ENCODE measurements at regions not wholly inside any gene's neighbourhood (a gene's known extent, or its start where the extent isn't known, plus 50 kb on each side); places are given as distances from the start of the nearest gene placed in this dataset.

- TF ChIP-seq CEBPB (IDR thresholded peaks at IDR 0.05) (no peak), EP300 (IDR thresholded peaks at IDR 0.05; ENCODE audit: borderline replicate concordance) (no peak), YY1 (IDR thresholded peaks at IDR 0.05; ENCODE audit: low read depth) (no peak), MAX (IDR thresholded peaks at IDR 0.05) (no peak), EGR1 (IDR thresholded peaks at IDR 0.05) (no peak), TCF12 (IDR thresholded peaks at IDR 0.05; ENCODE audit: low read depth) (no peak), NFIC (IDR thresholded peaks at IDR 0.05) (no peak), CREB1 (IDR thresholded peaks at IDR 0.05; ENCODE audit: low read depth) (no peak), RAD21 (IDR thresholded peaks at IDR 0.05; ENCODE audit: low read depth) (no peak), TAF1 (IDR thresholded peaks at IDR 0.05; ENCODE audit: low read depth) (no peak), ZBTB7A (IDR thresholded peaks at IDR 0.05; ENCODE audit: low read depth) (no peak), REST (IDR thresholded peaks at IDR 0.05; ENCODE audit: low read depth) (no peak), FOXM1 (IDR thresholded peaks at IDR 0.05; ENCODE audit: borderline replicate concordance, low read depth) (no peak), TEAD4 (IDR thresholded peaks at IDR 0.05) (no peak)
- TF ChIP-seq, protein P1, sequence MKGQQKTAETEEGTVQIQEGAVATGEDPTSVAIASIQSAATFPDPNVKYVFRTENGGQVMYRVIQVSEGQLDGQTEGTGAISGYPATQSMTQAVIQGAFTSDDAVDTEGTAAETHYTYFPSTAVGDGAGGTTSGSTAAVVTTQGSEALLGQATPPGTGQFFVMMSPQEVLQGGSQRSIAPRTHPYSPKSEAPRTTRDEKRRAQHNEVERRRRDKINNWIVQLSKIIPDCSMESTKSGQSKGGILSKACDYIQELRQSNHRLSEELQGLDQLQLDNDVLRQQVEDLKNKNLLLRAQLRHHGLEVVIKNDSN (IDR thresholded peaks at IDR 0.05): no peak
These were observed 357.2 kb downstream of the TMEM38B start for GRCh38 chr9:106051545-106051944.

GRCh38 chr9:106052166-106052565, 357.8 kb downstream of the TMEM38B start:
- TF ChIP-seq TEAD4 (IDR thresholded peaks at IDR 0.05) (no peak), ZBTB7A (IDR thresholded peaks at IDR 0.05; ENCODE audit: low read depth) (no peak), RAD21 (IDR thresholded peaks at IDR 0.05; ENCODE audit: low read depth) (no peak), EP300 (IDR thresholded peaks at IDR 0.05; ENCODE audit: borderline replicate concordance) (no peak)
- TF ChIP-seq, protein P1 (IDR thresholded peaks at IDR 0.05): no peak

- TF ChIP-seq ZBTB7A (IDR thresholded peaks at IDR 0.05; ENCODE audit: low read depth) (no peak), YY1 (IDR thresholded peaks at IDR 0.05; ENCODE audit: low read depth) (no peak), RAD21 (IDR thresholded peaks at IDR 0.05; ENCODE audit: low read depth) (no peak), TAF1 (IDR thresholded peaks at IDR 0.05; ENCODE audit: low read depth) (no peak), EGR1 (IDR thresholded peaks at IDR 0.05) (no peak), MAX (IDR thresholded peaks at IDR 0.05) (no peak), CREB1 (IDR thresholded peaks at IDR 0.05; ENCODE audit: low read depth) (no peak), TCF12 (IDR thresholded peaks at IDR 0.05; ENCODE audit: low read depth) (no peak), NFIC (IDR thresholded peaks at IDR 0.05) (no peak)
- TF ChIP-seq, protein P1 (IDR thresholded peaks at IDR 0.05): no peak
These were observed 358.4 kb downstream of the TMEM38B start for GRCh38 chr9:106052735-106053134.

GRCh38 chr9:106056328-106056727, 362.0 kb downstream of the TMEM38B start:
- no peak for TF ChIP-seq MAX (IDR thresholded peaks at IDR 0.05)
- no peak for TF ChIP-seq CREB1 (IDR thresholded peaks at IDR 0.05; ENCODE audit: low read depth)
- TF ChIP-seq REST (IDR thresholded peaks at IDR 0.05; ENCODE audit: low read depth): no peak
- TF ChIP-seq NFIC (IDR thresholded peaks at IDR 0.05): no peak
- no peak for TF ChIP-seq TCF12 (IDR thresholded peaks at IDR 0.05; ENCODE audit: low read depth)
- TF ChIP-seq YY1 (IDR thresholded peaks at IDR 0.05; ENCODE audit: low read depth): no peak
- no peak for TF ChIP-seq TAF1 (IDR thresholded peaks at IDR 0.05; ENCODE audit: low read depth)
- no peak for TF ChIP-seq CEBPB (IDR thresholded peaks at IDR 0.05)
- no peak for TF ChIP-seq TEAD4 (IDR thresholded peaks at IDR 0.05)
- TF ChIP-seq EGR1 (IDR thresholded peaks at IDR 0.05): no peak
- no peak for TF ChIP-seq FOXM1 (IDR thresholded peaks at IDR 0.05; ENCODE audit: borderline replicate concordance, low read depth)
- no peak for TF ChIP-seq ZBTB7A (IDR thresholded peaks at IDR 0.05; ENCODE audit: low read depth)
- TF ChIP-seq, protein P1 (IDR thresholded peaks at IDR 0.05): no peak
- no peak for TF ChIP-seq EP300 (IDR thresholded peaks at IDR 0.05; ENCODE audit: borderline replicate concordance)
- no peak for TF ChIP-seq RAD21 (IDR thresholded peaks at IDR 0.05; ENCODE audit: low read depth)

GRCh38 chr9:106058460-106058859, 364.1 kb downstream of the TMEM38B start:
- TF ChIP-seq FOXM1 (IDR thresholded peaks at IDR 0.05; ENCODE audit: borderline replicate concordance, low read depth): no peak
- TF ChIP-seq CREB1 (IDR thresholded peaks at IDR 0.05; ENCODE audit: low read depth): no peak
- TF ChIP-seq NFIC (IDR thresholded peaks at IDR 0.05): no peak
- no peak for TF ChIP-seq ZBTB7A (IDR thresholded peaks at IDR 0.05; ENCODE audit: low read depth)
- no peak for TF ChIP-seq TCF12 (IDR thresholded peaks at IDR 0.05; ENCODE audit: low read depth)
- no peak for TF ChIP-seq MAX (IDR thresholded peaks at IDR 0.05)
- TF ChIP-seq EGR1 (IDR thresholded peaks at IDR 0.05): no peak
